H9 (cell line): ENCODE measurements at regions not wholly inside any gene's neighbourhood (a gene's known extent, or its start where the extent isn't known, plus 50 kb on each side); places are given as distances from the start of the nearest gene placed in this dataset.

ENCODE experiments used
- DNase-seq: peaks from one replicate; pipeline ENCODE4 v3.0.0-alpha.2; 2017
- H2AFZ ChIP-seq: one replicate; pipeline ENCODE4 v1.6.1; 2013; ENCODE audit warnings: mild to moderate bottlenecking, low read length, control low read depth, moderate library complexity
- H2AK5ac ChIP-seq: 2 replicates; pipeline ENCODE4 v1.6.1; 2013; ENCODE audit warnings: low read length, control low read depth, mixed read lengths; ENCODE audit not compliant: insufficient read length
- H2BK120ac ChIP-seq: one replicate; pipeline ENCODE4 v1.6.1; 2013; ENCODE audit warnings: low read depth, mild to moderate bottlenecking, low read length, control low read depth, inconsistent platforms; ENCODE audit not compliant: poor library complexity, severe bottlenecking
- H2BK12ac ChIP-seq: 2 replicates; pipeline ENCODE4 v1.6.1; 2013; ENCODE audit warnings: low read length, control low read depth, mixed read lengths, low read depth; ENCODE audit not compliant: insufficient read length
- H2BK15ac ChIP-seq: 2 replicates; pipeline ENCODE4 v1.6.1; 2013; ENCODE audit warnings: low read depth, low read length, control low read depth
- H2BK20ac ChIP-seq: one replicate; pipeline ENCODE4 v1.6.1; 2013; ENCODE audit warnings: low read depth, mild to moderate bottlenecking, low read length, control low read depth, inconsistent platforms; ENCODE audit not compliant: poor library complexity, severe bottlenecking
- H2BK5ac ChIP-seq: 2 replicates; pipeline ENCODE4 v1.6.1; 2013; ENCODE audit warnings: low read length, control low read depth, mixed read lengths; ENCODE audit not compliant: insufficient read length
- H3K14ac ChIP-seq: 2 replicates; pipeline ENCODE4 v1.6.1; 2013; ENCODE audit warnings: low read length, control low read depth; ENCODE audit not compliant: insufficient read depth
- H3K18ac ChIP-seq: 2 replicates; pipeline ENCODE4 v1.6.1; 2013; ENCODE audit warnings: low read depth, mild to moderate bottlenecking, mixed read lengths, low read length, control low read depth; ENCODE audit not compliant: insufficient read length
- H3K23ac ChIP-seq: 2 replicates; pipeline ENCODE4 v1.6.1; 2013; ENCODE audit warnings: low read length, control low read depth, mixed read lengths, low read depth; ENCODE audit not compliant: insufficient read length
- H3K23me2 ChIP-seq: 2 replicates; pipeline ENCODE4 v1.6.1; 2013; ENCODE audit warnings: low read depth, mild to moderate bottlenecking, mixed read lengths, low read length, control low read depth; ENCODE audit not compliant: insufficient read length, poor library complexity, severe bottlenecking
- H3K27ac ChIP-seq: 2 replicates; pipeline ENCODE4 v1.5.1; 2013; ENCODE audit warnings: low read length, control low read depth, mixed read lengths, low read depth; ENCODE audit not compliant: insufficient read length
- H3K27me3 ChIP-seq: 2 replicates; pipeline ENCODE4 v1.6.1; 2013; ENCODE audit warnings: low read length, control low read depth, inconsistent platforms; ENCODE audit not compliant: insufficient read depth
- H3K4ac ChIP-seq: 2 replicates; pipeline ENCODE4 v1.6.1; 2013; ENCODE audit warnings: low read depth, mild to moderate bottlenecking, control low read depth, inconsistent platforms, low read length, moderate library complexity
- H3K4me1 ChIP-seq: 2 replicates; pipeline ENCODE4 v1.6.1; 2013; ENCODE audit warnings: low read length, control low read depth, inconsistent platforms; ENCODE audit not compliant: insufficient read depth
- H3K4me2 ChIP-seq: 2 replicates; pipeline ENCODE4 v1.6.1; 2013; ENCODE audit warnings: low read length, control low read depth, mixed read lengths; ENCODE audit not compliant: insufficient read length, insufficient read depth
- H3K56ac ChIP-seq: 2 replicates; pipeline ENCODE4 v1.6.1; 2013; ENCODE audit warnings: low read depth, mild to moderate bottlenecking, mixed read lengths, low read length, control low read depth; ENCODE audit not compliant: insufficient read length
- H3K79me1 ChIP-seq: 2 replicates; pipeline ENCODE4 v1.6.1; 2013; ENCODE audit warnings: low read depth, mild to moderate bottlenecking, moderate library complexity, low read length, control low read depth, inconsistent platforms; ENCODE audit not compliant: insufficient read depth, poor library complexity, severe bottlenecking
- H3K79me2 ChIP-seq: 2 replicates; pipeline ENCODE4 v1.6.1; 2013; ENCODE audit warnings: low read length, control low read depth, inconsistent platforms; ENCODE audit not compliant: insufficient read depth
- H3K9ac ChIP-seq: 2 replicates; pipeline ENCODE4 v1.6.1; 2013; ENCODE audit warnings: low read length, control low read depth, mixed read lengths; ENCODE audit not compliant: insufficient read length; ENCODE audit errors: extremely low read depth
- H3K9me3 ChIP-seq: one replicate; pipeline ENCODE4 v1.6.1; 2013; ENCODE audit warnings: low read depth, low read length, inconsistent platforms; ENCODE audit not compliant: control insufficient read depth
- H3T11ph ChIP-seq: one replicate; pipeline ENCODE4 v1.6.1; 2013; ENCODE audit warnings: mild to moderate bottlenecking, low read length, control low read depth, inconsistent platforms
- H4K20me1 ChIP-seq: one replicate; pipeline ENCODE4 v1.6.1; 2013; ENCODE audit not compliant: control insufficient read depth, insufficient read length, insufficient read depth
- H4K5ac ChIP-seq: 2 replicates; pipeline ENCODE4 v1.6.1; 2013; ENCODE audit warnings: low read depth, mild to moderate bottlenecking, mixed read lengths, low read length, control low read depth; ENCODE audit not compliant: insufficient read length
- H4K8ac ChIP-seq: replicated peaks from 2 replicates; pipeline ENCODE4 v1.6.1; 2013; ENCODE audit warnings: low read length, control low read depth, mixed read lengths, low read depth; ENCODE audit not compliant: insufficient read length
- H4K91ac ChIP-seq: 2 replicates; pipeline ENCODE4 v1.6.1; 2013; ENCODE audit warnings: low read depth, mild to moderate bottlenecking, moderate library complexity, mixed read lengths, low read length, control low read depth; ENCODE audit not compliant: insufficient read length
- H3K27ac Mint-ChIP-seq, 3 experiments: 2 replicates in 2 of 3; 3 replicates in 1 of 3; pipeline ENCODE4 v1.8.0; 2020 to 2021; ENCODE audit warnings: mixed read lengths in 3 of 3, mild to moderate bottlenecking in 1 of 3, moderate library complexity in 1 of 3
- H3K27me3 Mint-ChIP-seq: 2 replicates; pipeline ENCODE4 v1.8.0; 2021; ENCODE audit warnings: low read depth, mild to moderate bottlenecking, moderate library complexity, mixed read lengths
- H3K36me3 Mint-ChIP-seq, 3 experiments: 2 replicates in 2 of 3; 3 replicates in 1 of 3; pipeline ENCODE4 v1.8.0; 2020 to 2021; ENCODE audit warnings: low read depth in 3 of 3, mixed read lengths in 3 of 3; ENCODE audit not compliant: insufficient read depth in 1 of 3
- H3K4me1 Mint-ChIP-seq, 2 experiments: 2 replicates each; pipeline ENCODE4 v1.8.0; 2020; ENCODE audit warnings: mixed read lengths in 2 of 2
- H3K4me3 Mint-ChIP-seq, 2 experiments: 2 replicates in 1 of 2; 3 replicates in 1 of 2; pipeline ENCODE4 v1.8.0; 2020 to 2021; ENCODE audit warnings: mild to moderate bottlenecking in 2 of 2, mixed read lengths in 2 of 2, moderate library complexity in 1 of 2
- H3K9me3 Mint-ChIP-seq, 2 experiments: 2 replicates in 1 of 2; 3 replicates in 1 of 2; pipeline ENCODE4 v1.8.0; 2020; ENCODE audit warnings: mild to moderate bottlenecking in 2 of 2, mixed read lengths in 2 of 2, moderate library complexity in 1 of 2
- CTCF ChIP-seq: fragments of 200-600 bp; sonication (generic); conservative IDR thresholded peaks from 3 replicates; pipeline ENCODE4 v1.8.0; 2021; ENCODE audit warnings: antibody characterized with exemption, mild to moderate bottlenecking
- WGBS: extraction: QIAGEN DNeasy Blood & Tissue Kit; methylation state at CpG from one replicate; pipeline ENCODE4 v1.1.7; 2013; ENCODE audit warnings: missing lambda C conversion rate, low lambda C conversion rate, mixed read lengths; ENCODE audit not compliant: insufficient read length; ENCODE audit errors: extremely low coverage; 5-methylcytosine and 5-hydroxymethylcytosine counted together

DNA sequence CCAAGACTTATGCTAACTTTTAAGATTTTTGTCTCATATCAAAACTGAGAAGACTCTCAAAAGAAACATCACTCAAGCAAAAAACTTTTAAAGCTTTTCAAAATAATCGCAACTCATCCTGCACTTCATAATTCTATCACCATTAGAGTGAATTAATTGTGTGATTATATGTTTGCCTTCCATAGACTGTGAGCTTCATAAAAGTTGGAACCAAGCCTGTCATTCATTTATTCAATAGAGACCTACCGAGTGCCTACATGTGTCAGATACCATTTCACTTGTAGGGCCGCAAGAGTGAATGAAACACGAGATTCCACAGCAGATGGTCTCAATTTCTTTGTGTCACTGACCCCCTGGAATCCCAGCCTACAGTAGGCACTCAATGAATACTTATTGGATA lies 106.4 kb downstream of the RHOU start:
- peaks cover 7 to 16% (median 10%) of the 10 kb centered on the region in 3 experiments for H3K36me3 Mint-ChIP-seq
- Histone ChIP-seq H3K23ac (no peak overlapping the region), H3K79me1 (no peaks in the 10 kb centered on the region), H3K9me3 (no peaks in the 10 kb centered on the region), H2AFZ (no peak overlapping the region), H3K56ac (no peak overlapping the region), H3K14ac (no peak overlapping the region), H3K18ac (no peak overlapping the region), H3K4ac (no peak overlapping the region), H3K79me2 (no peaks in the 10 kb centered on the region), H3K4me2 (no peak overlapping the region), H4K8ac (no peak overlapping the region), H4K20me1 (no peaks in the 10 kb centered on the region), H2BK12ac (no peak overlapping the region), H3K9ac (no peak overlapping the region), H4K5ac (no peak overlapping the region), H3K27me3 (no peaks in the 10 kb centered on the region), H2BK20ac (no peak overlapping the region), H3K23me2 (no peaks in the 10 kb centered on the region), H3T11ph (no peak overlapping the region), H3K4me1 (no peaks in the 10 kb centered on the region), H4K91ac (no peak overlapping the region), H2BK5ac (no peak overlapping the region), H2BK120ac (no peak overlapping the region), H3K27ac (no peak overlapping the region), H2BK15ac (no peak overlapping the region), H2AK5ac (no peak overlapping the region)
- TF ChIP-seq CTCF: no peak
- no peak for DNase-seq
- no CpG with 5 or more reads among the region's 4 CpGs for WGBS
- peaks cover 14 to 25% of the 10 kb centered on the region in 2 experiments for H3K9me3 Mint-ChIP-seq
- peaks cover 2 to 9% of the 10 kb centered on the region in 2 experiments; a peak in 2 of 4 replicates for H3K4me1 Mint-ChIP-seq
- H3K27me3 Mint-ChIP-seq: no peaks in the 10 kb centered on the region
- H3K27ac Mint-ChIP-seq: no peak overlapping the region; a peak in 1 of 7 replicates
- no peak overlapping the region for H3K4me3 Mint-ChIP-seq
